ENCODE measurements at regions not wholly inside any gene's neighbourhood (a gene's known extent, or its start where the extent isn't known, plus 50 kb on each side); places are given as distances from the start of the nearest gene placed in this dataset.
A peak's percentile ranks its signal among the peaks of the same experiment; 100 is the strongest.
"Not testable (repeated sequence)": the region's sequence is repeated elsewhere in the genome, so short reads cannot be mapped to it uniquely, and the experiment has no call there.

GRCh38 chr12:125999628-126000027, 934.4 kb downstream of the AACS start:
- no peak for DNase-seq (ENCODE audit: low spot score)

DNA sequence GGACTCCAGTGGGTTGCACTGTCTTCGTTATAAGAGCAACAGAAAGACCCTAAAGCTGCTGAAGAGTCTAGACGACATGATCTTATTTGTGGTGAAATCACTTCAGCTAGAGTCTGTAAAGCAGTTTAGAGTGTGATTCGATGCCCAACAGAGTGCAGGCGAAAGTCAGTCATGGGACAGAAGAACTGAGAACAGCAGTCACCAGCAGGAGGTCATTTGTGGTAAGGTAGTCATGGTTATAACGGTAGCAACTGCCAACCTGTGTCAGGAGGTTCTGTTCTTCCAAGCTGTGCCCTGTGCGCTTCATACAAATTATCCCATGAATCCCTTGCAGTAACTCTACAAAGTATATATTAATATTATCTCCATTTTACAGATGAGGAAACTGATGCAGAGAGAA, 954.1 kb downstream of the AACS start:
- DNase-seq (ENCODE audit: low spot score), result no peak

GRCh38 chr12:126021675-126022074, 956.4 kb downstream of the AACS start:
- no peak for DNase-seq (ENCODE audit: low spot score)

GRCh38 chr12:126027825-126028224, 962.6 kb downstream of the AACS start:
- DNase-seq (ENCODE audit: low spot score), result no peak

DNA sequence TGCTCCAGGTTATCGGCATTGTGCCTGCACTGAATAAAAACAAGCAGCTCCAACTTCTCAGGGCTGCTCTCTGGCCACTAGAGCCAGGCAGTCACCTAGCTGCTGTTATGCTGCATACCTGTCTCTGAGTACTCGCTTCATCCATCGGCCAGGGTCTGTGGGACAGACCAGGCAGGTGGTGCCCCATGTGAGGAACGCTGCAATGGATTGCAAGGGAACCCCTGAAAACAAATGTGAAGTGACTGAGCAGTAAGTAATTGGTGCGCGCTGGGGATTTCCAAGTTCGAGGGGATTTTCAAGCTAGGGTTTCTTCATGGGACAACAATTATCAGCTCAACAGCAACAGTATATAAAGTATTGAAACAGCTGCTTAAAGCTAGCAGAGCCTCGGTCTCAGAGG, 965.3 kb downstream of the AACS start:
- no peak for DNase-seq (ENCODE audit: low spot score)

GRCh38 chr12:126033751-126034150, 968.5 kb downstream of the AACS start:
- no peak for DNase-seq (ENCODE audit: low spot score)

GRCh38 chr12:126036348-126036747, 971.1 kb downstream of the AACS start:
- DNase-seq (ENCODE audit: low spot score), result no peak

GRCh38 chr12:126038434-126038833, 973.2 kb downstream of the AACS start:
- DNase-seq (ENCODE audit: low spot score), result no peak

DNA sequence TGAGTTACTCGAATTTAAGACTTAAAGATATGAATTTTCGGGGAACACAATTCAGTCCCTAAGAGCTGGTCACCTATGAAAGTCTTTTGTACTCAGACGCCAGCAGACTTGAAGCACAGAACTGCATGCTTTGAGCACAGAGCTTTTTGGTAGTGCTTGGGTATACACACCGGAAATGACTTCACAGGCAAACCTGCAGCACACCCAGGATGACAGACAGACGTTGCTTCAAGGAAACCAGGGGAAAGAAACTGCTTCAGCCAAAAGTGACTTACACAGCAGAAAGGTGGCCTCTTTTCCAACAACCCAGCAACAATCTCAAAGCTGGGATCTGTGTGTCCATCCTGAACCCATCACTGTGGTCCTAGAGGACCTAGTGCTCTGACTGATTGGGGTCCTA, 975.1 kb downstream of the AACS start:
- DNase-seq (ENCODE audit: low spot score), result no peak

- DNase-seq (ENCODE audit: low spot score), result no peak
Observed at GRCh38 chr12:126042286-126042685, 977.1 kb downstream of the AACS start.

GRCh38 chr12:126049501-126049900, 984.3 kb downstream of the AACS start:
- DNase-seq (ENCODE audit: low spot score), result not testable (repeated sequence)

- no peak for DNase-seq (ENCODE audit: low spot score)
Observed at GRCh38 chr12:126051611-126052107, 986.4 kb downstream of the AACS start.

GRCh38 chr12:126055521-126055920, 990.3 kb downstream of the AACS start:
- DNase-seq (ENCODE audit: low spot score), result no peak

GRCh38 chr12:126061777-126062176, 996.5 kb downstream of the AACS start:
- DNase-seq (ENCODE audit: low spot score), result no peak

- DNase-seq (ENCODE audit: low spot score), result no peak
Observed at GRCh38 chr12:126064028-126064427, 998.8 kb downstream of the AACS start.

DNA sequence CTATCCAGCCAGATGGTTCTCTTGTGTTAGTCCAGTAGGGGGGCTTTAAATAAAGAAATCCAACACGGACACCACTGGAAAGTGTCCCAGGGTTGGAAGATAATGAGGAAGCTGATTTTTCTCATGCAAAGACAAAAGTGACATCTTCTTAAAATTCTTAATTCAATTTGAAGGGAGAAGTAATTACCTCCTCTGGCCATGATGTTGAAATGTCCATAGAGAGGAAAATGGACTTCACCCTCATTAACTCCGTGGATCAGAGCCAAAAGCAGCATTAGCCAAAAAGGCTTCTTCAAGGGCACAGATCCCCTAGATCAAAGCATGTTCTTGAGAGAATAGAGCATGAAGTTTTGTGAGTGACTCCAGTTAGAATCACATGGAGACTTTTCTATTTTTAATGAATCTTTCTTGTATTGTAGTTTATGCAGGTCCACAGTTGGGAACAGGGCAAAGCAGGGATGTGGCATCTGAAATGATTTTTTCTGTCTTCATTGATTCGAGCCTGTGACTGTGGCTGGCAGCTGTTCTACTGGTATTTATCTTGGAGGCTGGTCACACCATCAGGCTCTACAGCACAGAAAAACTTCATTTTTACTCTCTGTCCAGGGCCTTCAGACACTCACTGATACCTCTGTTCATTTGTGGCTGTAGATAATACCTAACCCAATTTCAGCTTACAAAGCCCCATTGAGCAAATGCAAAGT, 1002.5 kb downstream of the AACS start:
- DNase-seq (ENCODE audit: low spot score), result no peak

DNA sequence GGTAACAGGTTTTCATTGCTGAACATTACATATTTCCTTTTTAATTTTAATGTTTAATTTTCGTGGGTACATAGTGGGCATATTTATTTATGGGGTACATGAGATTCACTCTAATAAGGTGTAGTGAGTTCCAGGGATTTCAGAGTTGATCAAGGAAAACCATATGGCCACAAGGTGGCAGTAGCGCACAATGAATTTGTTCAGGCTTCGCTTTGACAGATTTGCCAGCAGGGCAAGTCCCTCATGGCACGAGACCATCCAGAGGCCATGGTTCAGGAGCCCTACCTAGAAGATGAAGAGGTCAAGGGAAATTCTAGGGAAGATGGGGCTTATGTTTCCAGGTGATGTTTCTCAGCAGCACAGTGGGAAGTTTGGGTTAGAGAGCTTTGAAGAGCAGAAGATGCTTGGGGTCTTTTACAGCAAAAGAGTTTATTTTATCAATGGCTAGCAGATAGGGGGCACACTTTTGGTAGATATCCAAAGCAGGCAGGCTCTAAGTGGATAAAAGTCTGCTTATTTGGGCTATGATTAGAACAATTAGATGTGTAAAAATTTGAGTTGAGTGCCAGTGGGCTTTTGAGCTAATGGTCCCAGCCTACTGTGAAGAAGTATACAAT, 1004.4 kb downstream of the AACS start:
- DNase-seq (ENCODE audit: low spot score), result peak; percentile 49

GRCh38 chr12:126076515-126076914, 1011.3 kb downstream of the AACS start:
- DNase-seq (ENCODE audit: low spot score), result no peak

- no peak for DNase-seq (ENCODE audit: low spot score)
Observed at GRCh38 chr12:126083926-126084325, 1018.7 kb downstream of the AACS start.

GRCh38 chr12:126084480-126084879, 1019.2 kb downstream of the AACS start:
- no peak for DNase-seq (ENCODE audit: low spot score)

- DNase-seq (ENCODE audit: low spot score), result no peak
Observed at GRCh38 chr12:126086242-126086641, 1021.0 kb downstream of the AACS start.

DNA sequence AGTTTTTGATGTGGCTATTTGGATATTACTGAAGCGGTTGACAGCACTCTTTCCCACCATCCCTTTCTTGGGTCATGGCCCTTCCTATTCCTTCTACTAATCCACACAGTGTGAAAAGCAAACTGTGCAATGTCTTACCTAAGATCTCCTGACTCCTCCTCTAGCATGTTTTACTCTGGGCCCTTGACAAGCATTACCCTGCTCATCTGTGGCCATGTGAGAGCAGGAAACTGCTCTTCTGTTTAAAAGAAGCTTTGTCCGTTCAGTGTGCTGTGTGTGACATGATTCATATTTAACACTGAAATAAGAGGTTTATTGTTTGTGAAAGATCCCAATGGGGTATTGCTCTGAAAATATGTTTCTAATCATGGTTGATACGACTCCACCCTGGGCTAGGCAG, 1022.5 kb downstream of the AACS start:
- DNase-seq (ENCODE audit: low spot score), result no peak

GRCh38 chr12:126093908-126094307, 1028.7 kb downstream of the AACS start:
- DNase-seq (ENCODE audit: low spot score), result no peak

All from D341Med (cell line).